HEK293T (cell line): ENCODE measurements at regions not wholly inside any gene's neighbourhood (a gene's known extent, or its start where the extent isn't known, plus 50 kb on each side); places are given as distances from the start of the nearest gene placed in this dataset.

Experiments used
- CTCF ChIA-PET: fragments of 350-600 bp; formaldehyde crosslinking; extraction: SDS; loops from one replicate; lab custom pipeline; 2021; ENCODE audit warnings: antibody characterized with exemption, inconsistent platforms; lab: Yijun Ruan, JAX
- POLR2A ChIA-PET: fragments of 350-600 bp; formaldehyde crosslinking; extraction: SDS; loops from one replicate; lab custom pipeline; 2020; ENCODE audit warnings: antibody characterized with exemption, inconsistent platforms; lab: Yijun Ruan, JAX
- DNase-seq: peaks from one replicate; pipeline ENCODE4 v3.0.0; 2012; ENCODE audit warnings: mixed read lengths; ENCODE audit errors: extremely low spot score
- ARNT ChIP-seq: fragments of 450-650 bp; IDR thresholded peaks from 2 replicates; pipeline ENCODE4 v1.6.1; 2017; ENCODE audit warnings: mild to moderate bottlenecking
- BHLHE40 ChIP-seq: fragments of 450-650 bp; IDR thresholded peaks from 2 replicates; pipeline ENCODE4 v1.6.1; 2016; ENCODE audit warnings: mild to moderate bottlenecking, moderate library complexity, borderline replicate concordance
- CTBP1 ChIP-seq: fragments of 450-650 bp; IDR thresholded peaks from 2 replicates; pipeline ENCODE4 v1.6.1; 2016; ENCODE audit warnings: borderline replicate concordance
- ELF4 ChIP-seq: fragments of 450-650 bp; IDR thresholded peaks from 2 replicates; pipeline ENCODE4 v1.6.1; 2017; ENCODE audit warnings: antibody characterized with exemption
- FOXA1 ChIP-seq: fragments of 450-650 bp; IDR thresholded peaks from 2 replicates; pipeline ENCODE4 v1.6.1; 2016; ENCODE audit warnings: mild to moderate bottlenecking
- FOXK2 ChIP-seq: fragments of 450-650 bp; IDR thresholded peaks from 2 replicates; pipeline ENCODE4 v1.6.1; 2016; ENCODE audit warnings: mild to moderate bottlenecking
- FOXM1 ChIP-seq: fragments of 450-650 bp; IDR thresholded peaks from 2 replicates; pipeline ENCODE4 v1.6.1; 2017; ENCODE audit warnings: mild to moderate bottlenecking, borderline replicate concordance
- HDGF ChIP-seq: fragments of 450-650 bp; IDR thresholded peaks from 2 replicates; pipeline ENCODE4 v1.6.1; 2017; ENCODE audit warnings: antibody characterized with exemption, borderline replicate concordance
- L3MBTL2 ChIP-seq: fragments of 450-650 bp; conservative IDR thresholded peaks from 2 replicates; pipeline ENCODE4 v1.6.1; 2016; ENCODE audit warnings: mild to moderate bottlenecking
- LEF1 ChIP-seq: fragments of 450-650 bp; IDR thresholded peaks from 2 replicates; pipeline ENCODE4 v1.6.1; 2017; ENCODE audit warnings: mild to moderate bottlenecking, borderline replicate concordance
- NFRKB ChIP-seq: fragments of 450-650 bp; IDR thresholded peaks from 2 replicates; pipeline ENCODE4 v1.6.1; 2016; ENCODE audit warnings: mild to moderate bottlenecking, moderate library complexity
- PKNOX1 ChIP-seq: fragments of 450-650 bp; IDR thresholded peaks from 2 replicates; pipeline ENCODE4 v1.6.1; 2016
- SP1 ChIP-seq: fragments of 450-650 bp; IDR thresholded peaks from 2 replicates; pipeline ENCODE4 v1.6.1; 2017
- SUZ12 ChIP-seq: fragments of 450-650 bp; IDR thresholded peaks from 2 replicates; pipeline ENCODE4 v1.6.1; 2016; ENCODE audit warnings: mild to moderate bottlenecking
- TARDBP ChIP-seq: fragments of 450-650 bp; IDR thresholded peaks from 2 replicates; pipeline ENCODE4 v1.6.1; 2016
- ZNF384 ChIP-seq: fragments of 450-650 bp; IDR thresholded peaks from 2 replicates; pipeline ENCODE4 v1.6.1; 2016

- ChIA-PET POLR2A (no interaction called here), CTCF (no interaction called here)
- no peak for DNase-seq
- no peak for TF ChIP-seq FOXM1
- no peak for TF ChIP-seq CTBP1
- TF ChIP-seq FOXK2: no peak
- TF ChIP-seq ZNF384: no peak
- TF ChIP-seq FOXA1: no peak
- no peak for TF ChIP-seq BHLHE40
- no peak for TF ChIP-seq LEF1
- no peak for TF ChIP-seq NFRKB
- no peak for TF ChIP-seq ARNT
- TF ChIP-seq SUZ12: no peak
- TF ChIP-seq HDGF: no peak
- no peak for TF ChIP-seq SP1
- TF ChIP-seq TARDBP: no peak
- TF ChIP-seq PKNOX1: no peak
- no peak for TF ChIP-seq L3MBTL2
- no peak for TF ChIP-seq ELF4
Observed at GRCh38 chr4:18248611-18249010, 227.1 kb upstream of the LCORL start.

DNA sequence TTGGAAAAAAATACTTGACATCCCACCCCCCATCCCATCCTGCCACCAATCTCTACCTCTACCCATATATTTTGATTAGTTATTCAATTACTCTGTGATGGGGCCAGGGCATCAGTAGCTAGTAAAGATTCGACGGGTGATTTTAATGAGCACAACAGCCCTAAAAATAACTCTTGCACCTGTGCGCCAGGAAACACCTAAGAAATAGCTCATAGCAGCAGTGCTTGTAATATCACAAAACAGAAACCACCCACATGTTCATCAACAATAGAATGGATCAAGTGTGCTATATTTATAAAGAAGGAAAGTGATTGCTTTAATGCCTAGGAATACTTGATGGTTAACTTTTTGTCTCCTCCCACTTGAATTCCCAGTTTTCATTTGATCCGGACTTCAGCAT is 225.6 kb upstream of the LCORL start:
- CTCF ChIA-PET: no interaction called here
- DNase-seq: no peak
- POLR2A ChIA-PET: no interaction called here
- TF ChIP-seq ARNT: no peak
- TF ChIP-seq BHLHE40: no peak
- TF ChIP-seq LEF1: no peak
- TF ChIP-seq FOXA1: no peak

DNA sequence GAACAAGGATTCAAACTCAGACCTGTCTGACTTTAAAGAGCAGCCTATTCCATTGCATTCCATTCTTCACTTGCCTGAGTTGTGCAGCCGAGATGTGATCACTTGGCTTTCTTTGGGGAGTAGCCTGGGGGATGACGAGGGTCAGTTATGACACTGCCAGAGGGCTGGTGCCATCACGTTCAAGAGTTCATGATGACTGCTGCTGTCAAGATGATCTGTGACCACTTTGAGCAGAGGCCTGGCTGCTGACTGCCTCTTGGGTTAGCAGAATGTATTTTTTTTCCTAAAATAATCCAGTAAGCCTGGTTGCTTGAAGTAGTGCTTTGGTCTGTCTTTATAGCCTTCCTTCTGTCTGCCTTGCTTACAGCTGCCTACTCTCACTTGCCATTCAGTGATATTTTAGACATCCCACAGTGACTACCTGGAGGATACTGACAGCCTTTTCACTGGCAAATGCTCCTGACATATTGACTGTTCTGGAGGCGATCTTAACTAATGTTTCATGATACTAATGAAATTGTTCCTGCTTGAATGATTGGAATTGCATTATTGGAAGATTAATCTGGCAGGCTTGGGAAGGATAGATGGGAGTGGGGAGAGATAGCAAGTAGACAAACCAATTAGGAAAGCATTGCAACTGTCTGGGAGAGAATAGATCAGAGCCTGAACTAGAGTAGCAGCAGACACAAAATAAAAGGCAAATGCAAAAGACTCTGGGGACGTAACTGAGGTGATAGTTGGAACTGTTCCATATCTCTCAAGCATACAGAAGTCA is 221.6 kb upstream of the LCORL start:
- TF ChIP-seq SP1 (no peak), FOXK2 (no peak), HDGF (no peak), TARDBP (no peak), NFRKB (no peak)
- no peak for DNase-seq
- ChIA-PET POLR2A (no interaction called here), CTCF (no interaction called here)

DNA sequence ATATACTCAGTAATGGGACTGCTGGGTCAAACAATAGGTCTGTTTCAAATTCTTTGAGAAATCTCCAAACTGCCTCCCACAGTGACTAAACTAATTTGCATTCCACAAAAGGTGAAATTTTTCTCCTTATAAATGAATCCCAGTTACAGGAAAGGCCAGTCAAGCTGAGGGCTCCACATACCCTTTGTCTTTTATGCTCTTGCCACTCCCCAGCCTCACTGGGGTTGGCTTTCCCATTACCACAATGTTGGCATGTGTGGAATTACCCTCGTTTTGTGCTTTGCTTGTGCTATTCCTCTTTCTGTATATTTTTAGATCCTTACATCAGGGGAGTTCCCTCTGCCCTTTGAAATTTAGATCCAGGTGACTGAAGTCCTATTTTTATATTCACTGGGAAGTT is 220.2 kb upstream of the LCORL start:
- POLR2A ChIA-PET: no interaction called here
- no peak for DNase-seq
- TF ChIP-seq ZNF384 (no peak), FOXA1 (no peak), ARNT (no peak), ELF4 (no peak), SUZ12 (no peak), NFRKB (no peak), TARDBP (no peak), L3MBTL2 (no peak), FOXK2 (no peak), LEF1 (no peak)
- CTCF ChIA-PET: no interaction called here

GRCh38 chr4:18234108-18234507 is 212.6 kb upstream of the LCORL start:
- ChIA-PET CTCF (no interaction called here), POLR2A (no interaction called here)
- TF ChIP-seq FOXM1 (no peak), ARNT (no peak), TARDBP (no peak), SUZ12 (no peak), FOXK2 (no peak)
- DNase-seq: no peak

GRCh38 chr4:18231726-18232125 is 210.2 kb upstream of the LCORL start:
- CTCF ChIA-PET: no interaction called here
- POLR2A ChIA-PET: no interaction called here
- no peak for TF ChIP-seq LEF1
- no peak for TF ChIP-seq BHLHE40
- TF ChIP-seq ZNF384: no peak
- TF ChIP-seq SP1: no peak
- TF ChIP-seq L3MBTL2: no peak
- TF ChIP-seq SUZ12: no peak
- no peak for TF ChIP-seq FOXM1
- TF ChIP-seq HDGF: no peak
- no peak for TF ChIP-seq TARDBP
- TF ChIP-seq ARNT: no peak
- TF ChIP-seq PKNOX1: no peak
- no peak for TF ChIP-seq FOXK2
- TF ChIP-seq NFRKB: no peak
- no peak for TF ChIP-seq CTBP1
- no peak for TF ChIP-seq FOXA1
- no peak for TF ChIP-seq ELF4
- DNase-seq: no peak

DNA sequence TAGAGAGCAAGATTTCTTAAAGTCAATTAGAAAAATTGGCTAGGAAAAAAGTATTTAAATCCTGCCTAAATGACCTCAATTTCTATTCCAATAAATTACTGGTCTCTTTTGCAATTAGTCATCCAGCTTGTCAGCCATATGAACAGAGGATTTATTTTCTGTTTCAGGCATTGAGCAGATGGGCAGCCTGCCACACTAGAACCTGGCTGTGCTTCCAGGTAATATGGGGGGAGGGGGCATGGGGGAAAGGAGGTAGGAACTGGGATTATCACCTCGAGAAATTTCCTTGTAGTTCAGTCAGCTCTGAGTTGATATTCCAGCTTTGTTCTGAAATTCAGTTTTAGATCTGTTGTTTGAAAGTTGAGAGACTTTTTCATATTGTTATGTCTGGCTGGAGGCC is 206.3 kb upstream of the LCORL start:
- CTCF ChIA-PET: no interaction called here
- POLR2A ChIA-PET: no interaction called here
- TF ChIP-seq BHLHE40 (no peak), NFRKB (no peak), ARNT (no peak), FOXK2 (no peak), FOXM1 (no peak), L3MBTL2 (no peak), HDGF (no peak), PKNOX1 (no peak), CTBP1 (no peak), FOXA1 (no peak), TARDBP (no peak)
- DNase-seq: no peak
